Frontal cortex (tissue), 3 donors: ENCODE measurements at regions not wholly inside any gene's neighbourhood (a gene's known extent, or its start where the extent isn't known, plus 50 kb on each side); places are given as distances from the start of the nearest gene placed in this dataset.

Source experiments
- DNase-seq, 2 donors: peaks; one replicate each; pipeline ENCODE4 v3.0.0; 2012; ENCODE audit warnings: low spot score in 2 of 2
- FAIRE-seq: peaks from 2 replicates; lab custom pipeline; 2012; peaks lifted over from hg19 to GRCh38; lab: Jason Lieb, UNC
- donor health status: control.
- donor health status: control.
- donor health status: control.

- DNase-seq (no peak), FAIRE-seq (peak; percentile 79)
These were observed 530.3 kb downstream of the EPHA5 start for GRCh38 chr4:65139998-65140397.

- DNase-seq = no peak
- no peak for FAIRE-seq
These were observed 544.1 kb downstream of the EPHA5 start for GRCh38 chr4:65126200-65126599.

GRCh38 chr4:65120287-65120686 lies 550.0 kb downstream of the EPHA5 start:
- no peak for DNase-seq
- no peak for FAIRE-seq

GRCh38 chr4:65102419-65102818 lies 567.9 kb downstream of the EPHA5 start:
- no peak for FAIRE-seq

DNA sequence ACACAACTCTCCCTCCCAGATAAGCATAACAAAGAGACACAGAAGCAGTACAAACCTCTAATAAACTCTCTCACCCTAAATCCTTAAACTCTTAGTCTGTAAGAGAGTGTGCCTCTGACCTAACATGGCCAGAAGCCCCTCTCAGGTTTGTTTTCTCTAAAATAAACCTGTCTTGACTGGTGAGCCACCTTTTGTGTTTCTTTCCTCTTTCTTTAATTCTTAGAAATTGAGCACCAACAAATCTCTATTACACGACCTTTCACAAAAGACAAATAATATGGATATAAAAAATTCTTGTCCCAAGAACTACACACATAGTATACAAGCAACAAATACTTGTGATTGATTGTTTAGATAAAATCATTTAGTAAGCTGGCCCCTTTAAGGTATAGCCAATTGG lies 573.7 kb downstream of the EPHA5 start:
- no peak for DNase-seq
- no peak for FAIRE-seq

More at GRCh38 chr4:65102419-65102818, 567.9 kb downstream of the EPHA5 start:
- no peak for DNase-seq

DNA sequence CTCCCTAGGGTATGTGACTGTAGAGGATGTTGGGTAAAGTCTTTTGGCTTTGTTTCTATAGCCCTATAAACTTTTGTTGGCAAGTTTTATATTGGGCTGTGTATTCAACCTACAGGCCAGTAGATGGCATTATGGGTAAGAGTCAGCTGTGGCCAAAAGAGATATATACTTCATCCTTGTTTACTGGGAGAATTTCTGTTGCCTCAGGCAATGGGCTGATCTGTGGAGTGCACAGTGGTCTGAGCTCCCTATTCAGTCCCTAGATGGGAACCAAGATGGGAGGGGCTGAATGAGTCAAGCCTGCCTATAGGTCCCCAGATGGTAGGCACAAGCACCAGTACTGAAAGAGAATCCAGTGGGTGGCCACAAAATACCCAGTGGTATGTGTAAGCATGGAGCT lies 580.6 kb downstream of the EPHA5 start:
- no peak for FAIRE-seq
- no peak for DNase-seq

GRCh38 chr4:65083076-65083475 lies 587.2 kb downstream of the EPHA5 start:
- no peak for DNase-seq

GRCh38 chr4:65071564-65071963 lies 598.7 kb downstream of the EPHA5 start:
- FAIRE-seq (no peak), DNase-seq (no peak)

More at GRCh38 chr4:65083076-65083475, 587.2 kb downstream of the EPHA5 start:
- FAIRE-seq = no peak

DNA sequence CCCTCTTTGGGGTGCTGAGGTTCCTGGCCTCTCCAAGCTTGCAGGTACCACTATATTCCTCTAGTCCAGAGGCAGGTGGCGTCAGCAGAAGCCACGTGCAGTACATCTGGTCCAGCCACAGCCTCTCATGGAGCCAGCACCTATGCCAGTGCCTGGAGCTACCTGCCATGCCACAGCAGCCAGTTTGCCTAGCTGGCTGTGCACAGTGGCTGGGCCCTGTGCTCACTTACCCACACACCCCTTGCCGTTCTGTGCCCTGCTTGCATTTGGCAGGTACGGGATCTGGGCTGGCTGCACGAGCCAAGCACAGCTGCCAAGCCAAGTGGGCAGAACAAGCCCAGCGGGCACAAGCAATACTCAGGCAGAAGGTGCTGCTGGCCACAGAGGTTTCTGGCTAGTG lies 601.1 kb downstream of the EPHA5 start:
- no peak for FAIRE-seq
- DNase-seq = no peak

GRCh38 chr4:65066106-65066505 lies 604.2 kb downstream of the EPHA5 start:
- DNase-seq (no peak), FAIRE-seq (no peak)

DNA sequence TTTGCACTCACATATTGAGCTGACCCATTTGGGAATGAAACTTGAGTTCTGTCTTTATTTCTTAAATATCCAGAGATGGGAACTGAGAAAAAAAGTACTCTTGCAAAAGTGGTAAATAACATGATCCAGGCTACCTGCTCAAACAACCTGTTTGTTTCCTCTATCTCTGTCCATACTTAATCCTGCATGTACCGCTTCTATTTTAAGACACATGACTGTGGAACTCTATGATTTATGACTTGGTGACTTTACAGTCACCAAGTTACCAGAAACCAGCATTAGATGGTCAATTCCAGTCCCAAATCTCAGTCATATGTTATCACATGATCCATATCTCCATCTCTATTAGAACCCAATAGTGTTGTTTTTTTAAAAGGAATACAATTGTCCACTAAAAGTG lies 606.7 kb downstream of the EPHA5 start:
- FAIRE-seq (no peak), DNase-seq (no peak)

DNA sequence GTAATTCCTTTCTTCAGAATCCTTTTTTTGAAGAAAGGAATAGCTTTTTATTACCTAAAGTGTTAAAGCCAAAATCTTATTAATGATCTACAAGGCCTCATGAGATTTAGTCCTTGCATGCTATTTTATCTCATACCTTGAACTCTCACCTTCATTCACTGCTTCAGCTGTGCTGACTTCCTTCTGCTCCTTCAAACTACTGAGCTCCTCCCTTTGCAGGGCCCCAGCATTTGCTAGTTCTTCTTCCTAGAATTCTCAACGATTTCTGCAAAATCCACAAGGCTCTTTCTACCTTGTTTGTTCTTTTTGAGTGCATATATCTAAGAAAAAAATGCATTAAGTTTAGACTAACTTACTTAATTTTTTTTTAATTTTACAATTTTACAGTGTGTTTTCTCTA lies 619.5 kb downstream of the EPHA5 start:
- no peak for FAIRE-seq

GRCh38 chr4:65046192-65047133 lies 623.8 kb downstream of the EPHA5 start:
- no peak for DNase-seq
- FAIRE-seq = no peak

More for the DNA sequence above, 619.5 kb downstream of the EPHA5 start:
- no peak for DNase-seq

DNA sequence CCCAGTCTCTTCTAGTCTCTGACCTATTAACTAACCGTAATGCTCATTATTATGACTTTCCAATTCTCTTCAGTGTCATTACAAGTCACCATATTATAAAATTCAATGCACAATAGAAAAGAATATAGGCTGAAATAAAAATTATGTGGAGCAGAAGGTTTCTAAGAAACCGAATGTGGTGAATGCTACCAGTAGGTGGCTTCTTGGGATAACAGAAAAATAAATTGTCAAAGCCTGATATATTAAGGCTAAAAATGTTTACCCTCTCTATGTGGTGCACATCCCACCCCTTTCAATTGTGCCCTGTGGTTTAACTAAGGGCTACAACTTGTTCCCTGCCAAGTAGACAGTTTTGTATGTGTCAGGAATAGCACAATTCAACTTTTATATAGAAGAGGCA lies 624.6 kb upstream of the TECRL start:
- no peak for FAIRE-seq
- DNase-seq = no peak

GRCh38 chr4:65028592-65028991 lies 619.3 kb upstream of the TECRL start:
- FAIRE-seq (no peak), DNase-seq (no peak)

DNA sequence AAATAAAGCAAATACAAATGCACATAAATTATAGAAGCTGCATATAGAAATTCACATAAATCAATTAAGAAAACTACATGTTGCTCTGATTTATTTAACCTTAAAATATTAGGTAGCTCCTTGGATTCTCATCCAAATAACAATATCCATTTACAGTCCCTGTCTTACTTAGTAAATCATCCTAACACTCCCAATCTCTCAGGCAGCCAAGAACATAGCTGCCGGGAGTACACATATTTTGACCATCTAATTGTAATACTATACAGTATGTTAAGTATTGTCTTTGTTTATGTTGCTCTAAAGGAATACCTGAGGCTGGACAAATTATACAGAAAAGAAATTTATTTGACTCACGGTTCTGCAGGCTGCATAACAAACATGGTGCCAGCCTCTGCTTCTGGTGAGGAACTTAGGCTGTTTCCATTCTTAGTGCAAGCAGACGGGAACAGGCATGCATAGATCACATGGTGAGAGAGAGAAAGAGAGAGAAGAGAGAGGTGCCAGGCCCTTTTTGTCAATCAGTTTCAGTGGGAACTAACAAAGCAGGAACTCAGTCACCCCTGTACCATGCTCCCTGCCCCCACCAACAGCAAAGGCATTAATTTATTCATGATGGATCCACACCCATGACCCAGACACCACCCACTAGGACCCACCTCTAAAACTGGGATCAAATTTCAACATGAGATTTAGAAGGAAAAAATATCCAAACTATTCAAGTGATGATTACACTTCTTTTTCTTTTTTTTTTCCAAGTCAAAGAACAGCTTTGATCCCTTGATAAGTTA lies 614.8 kb upstream of the TECRL start:
- DNase-seq (no peak), FAIRE-seq (no peak)

GRCh38 chr4:65023081-65023480 lies 613.8 kb upstream of the TECRL start:
- DNase-seq (no peak), FAIRE-seq (no peak)

GRCh38 chr4:65021737-65022136 lies 612.5 kb upstream of the TECRL start:
- FAIRE-seq = no peak
- DNase-seq = no peak

GRCh38 chr4:65021149-65021548 lies 611.9 kb upstream of the TECRL start:
- DNase-seq (no peak), FAIRE-seq (no peak)

DNA sequence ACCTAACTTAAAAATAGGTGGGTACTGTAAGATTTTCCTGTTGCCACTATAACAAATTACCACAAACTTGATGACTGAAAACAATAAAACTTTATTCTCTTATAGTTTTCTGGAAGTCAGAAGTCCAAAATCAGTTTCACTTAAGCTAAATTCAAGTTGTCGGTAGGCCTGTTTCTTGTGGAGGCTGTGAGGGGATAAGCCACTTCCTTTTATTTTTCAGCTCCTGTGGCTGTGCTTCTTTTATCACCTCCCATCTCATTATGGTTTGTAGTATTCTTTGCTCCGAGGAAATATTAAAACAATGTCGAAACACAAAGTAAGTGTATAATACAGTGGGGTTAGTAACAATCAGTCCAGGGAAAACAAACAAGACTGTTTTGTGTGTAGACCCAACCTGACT lies 610.5 kb upstream of the TECRL start:
- no peak for FAIRE-seq
- DNase-seq = no peak

DNA sequence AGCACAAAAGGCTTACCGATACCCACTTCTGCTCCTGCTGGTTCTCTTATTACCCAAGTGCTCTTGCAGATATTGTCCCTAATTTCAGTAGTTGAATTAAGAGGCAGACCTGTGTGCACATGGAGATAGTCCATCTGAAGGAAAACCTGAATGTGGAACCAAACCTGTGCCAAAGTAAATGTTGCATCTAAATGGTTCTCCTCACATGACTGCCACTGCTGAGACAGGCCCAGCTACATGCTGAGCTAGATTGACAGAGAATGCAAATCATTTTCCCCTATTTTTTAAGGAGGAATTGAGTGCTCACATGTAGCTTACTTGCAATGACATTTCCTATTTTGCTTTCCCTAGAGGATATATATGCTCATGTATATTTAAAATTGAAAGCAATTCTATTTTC lies 609.1 kb upstream of the TECRL start:
- FAIRE-seq = no peak
- DNase-seq = no peak
